Skeletal muscle satellite cell (primary cell): ENCODE measurements at regions not wholly inside any gene's neighbourhood (a gene's known extent, or its start where the extent isn't known, plus 50 kb on each side); places are given as distances from the start of the nearest gene placed in this dataset.

Experiments used
- H3K27me3 ChIP-seq: 2 replicates; pipeline ENCODE4 v1.7.0; 2013; ENCODE audit warnings: low read length; ENCODE audit not compliant: control insufficient read depth, insufficient read depth
- H3K36me3 ChIP-seq: 2 replicates; pipeline ENCODE4 v1.7.0; 2013; ENCODE audit warnings: mild to moderate bottlenecking, control low read depth, low read length; ENCODE audit not compliant: insufficient read depth
- H3K4me1 ChIP-seq: 2 replicates; pipeline ENCODE4 v1.7.0; 2013; ENCODE audit warnings: low read length; ENCODE audit not compliant: control insufficient read depth, insufficient read depth
- H3K4me2 ChIP-seq: 2 replicates; pipeline ENCODE4 v1.7.0; 2013; ENCODE audit warnings: mild to moderate bottlenecking, low read length
- H3K4me3 ChIP-seq: 2 replicates; pipeline ENCODE4 v1.7.0; 2013; ENCODE audit warnings: low read length
- H3K9ac ChIP-seq: 2 replicates; pipeline ENCODE4 v1.7.0; 2013; ENCODE audit warnings: mild to moderate bottlenecking, low read depth, low read length, moderate library complexity
- H3K9me3 ChIP-seq: replicated peaks from 2 replicates; pipeline ENCODE4 v1.7.0; 2013; ENCODE audit warnings: mild to moderate bottlenecking, control low read depth, low read length

- no peak overlapping the region for H3K9ac ChIP-seq
- H3K4me1 ChIP-seq: no peaks in the 10 kb centered on the region
Measured at GRCh38 chr4:59825104-59825503, 1375.0 kb upstream of the ADGRL3 start.

GRCh38 chr4:59831746-59832145 is 1368.4 kb upstream of the ADGRL3 start:
- H3K9me3 ChIP-seq: no peaks in the 10 kb centered on the region
- no peaks in the 10 kb centered on the region for H3K4me1 ChIP-seq
- H3K9ac ChIP-seq: no peak overlapping the region
- H3K36me3 ChIP-seq: no peaks in the 10 kb centered on the region
- no peak overlapping the region for H3K4me2 ChIP-seq
- no peaks in the 10 kb centered on the region for H3K27me3 ChIP-seq
- no peak overlapping the region for H3K4me3 ChIP-seq

More at GRCh38 chr4:59825104-59825503, 1375.0 kb upstream of the ADGRL3 start:
- Histone ChIP-seq H3K27me3 (no peaks in the 10 kb centered on the region), H3K4me3 (no peak overlapping the region), H3K36me3 (no peaks in the 10 kb centered on the region), H3K9me3 (no peaks in the 10 kb centered on the region), H3K4me2 (no peak overlapping the region)

DNA sequence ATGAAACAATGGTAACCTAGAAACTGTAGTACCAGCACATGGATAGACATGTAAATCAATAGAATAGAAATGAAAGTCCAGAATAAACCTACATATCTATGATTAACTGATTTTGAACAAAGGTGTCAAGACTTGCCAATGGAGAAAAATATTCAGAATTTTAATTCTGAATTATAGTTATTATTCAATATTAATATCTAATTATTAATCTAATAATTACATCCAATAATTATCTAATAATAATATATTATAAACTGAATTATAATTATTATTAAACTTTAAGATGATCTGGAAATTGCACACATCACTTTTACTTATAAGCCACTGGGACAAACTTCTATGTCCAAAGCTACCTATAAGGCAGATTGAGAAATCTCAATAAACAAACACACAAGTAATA is 1365.2 kb upstream of the ADGRL3 start:
- Histone ChIP-seq H3K4me2 (no peak overlapping the region), H3K9ac (no peak overlapping the region), H3K27me3 (no peaks in the 10 kb centered on the region), H3K4me1 (no peaks in the 10 kb centered on the region), H3K9me3 (no peaks in the 10 kb centered on the region), H3K36me3 (no peaks in the 10 kb centered on the region), H3K4me3 (no peak overlapping the region)

GRCh38 chr4:59837751-59838150 is 1362.4 kb upstream of the ADGRL3 start:
- Histone ChIP-seq H3K9ac (no peak overlapping the region), H3K4me3 (no peak overlapping the region), H3K9me3 (no peaks in the 10 kb centered on the region), H3K4me1 (no peaks in the 10 kb centered on the region), H3K4me2 (no peak overlapping the region), H3K36me3 (no peaks in the 10 kb centered on the region), H3K27me3 (no peaks in the 10 kb centered on the region)

GRCh38 chr4:59838236-59838635 is 1361.9 kb upstream of the ADGRL3 start:
- Histone ChIP-seq H3K4me2 (no peak overlapping the region), H3K36me3 (no peaks in the 10 kb centered on the region), H3K4me1 (no peaks in the 10 kb centered on the region), H3K4me3 (no peak overlapping the region), H3K27me3 (no peaks in the 10 kb centered on the region), H3K9ac (no peak overlapping the region), H3K9me3 (no peaks in the 10 kb centered on the region)

DNA sequence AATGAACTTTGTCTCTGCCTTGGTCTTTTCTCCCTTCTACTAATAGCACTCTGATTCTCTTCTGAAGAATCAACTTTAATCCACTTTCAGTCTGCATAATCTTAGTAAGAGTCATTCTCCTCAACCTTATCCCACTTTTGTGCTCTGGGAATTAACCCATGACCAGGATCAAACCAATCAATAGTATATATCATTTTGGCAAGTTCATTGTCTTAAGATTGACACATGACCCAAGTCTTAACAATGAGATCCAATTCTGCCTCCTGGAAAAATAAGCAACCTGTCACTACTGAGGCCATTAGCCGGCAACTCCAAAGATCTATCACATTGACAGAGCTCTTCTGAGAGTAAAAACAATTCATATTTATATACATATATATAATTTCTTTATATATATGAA is 1358.4 kb upstream of the ADGRL3 start:
- Histone ChIP-seq H3K9me3 (no peaks in the 10 kb centered on the region), H3K36me3 (no peaks in the 10 kb centered on the region), H3K9ac (no peak overlapping the region), H3K4me3 (no peak overlapping the region), H3K4me1 (no peaks in the 10 kb centered on the region), H3K27me3 (no peaks in the 10 kb centered on the region), H3K4me2 (no peak overlapping the region)

DNA sequence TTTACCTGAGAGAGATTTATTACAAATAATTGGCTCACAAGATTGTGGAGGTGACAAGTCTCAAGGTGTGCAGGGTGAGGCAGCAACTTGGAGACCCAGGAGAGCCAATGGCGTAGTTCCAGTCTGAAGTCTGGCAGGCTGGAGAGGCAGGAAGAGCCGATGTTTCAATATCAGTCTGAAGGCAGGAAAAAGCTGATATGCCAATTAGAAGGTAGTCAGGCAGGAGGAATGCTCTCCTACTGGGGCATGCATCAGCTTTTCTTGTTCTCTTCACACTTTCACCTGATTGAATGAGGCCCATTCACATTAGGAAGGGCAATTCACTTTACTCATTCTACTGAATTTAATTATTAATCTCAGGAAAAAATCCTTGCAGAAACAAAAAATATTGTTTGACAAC is 1351.7 kb upstream of the ADGRL3 start:
- no peaks in the 10 kb centered on the region for H3K9me3 ChIP-seq
- no peak overlapping the region for H3K4me2 ChIP-seq
- no peaks in the 10 kb centered on the region for H3K27me3 ChIP-seq
- H3K9ac ChIP-seq: no peak overlapping the region
- H3K4me1 ChIP-seq: no peaks in the 10 kb centered on the region
- no peak overlapping the region for H3K4me3 ChIP-seq
- no peaks in the 10 kb centered on the region for H3K36me3 ChIP-seq

- no peak overlapping the region for H3K9ac ChIP-seq
- H3K36me3 ChIP-seq: no peaks in the 10 kb centered on the region
- H3K9me3 ChIP-seq: no peaks in the 10 kb centered on the region
- no peak overlapping the region for H3K4me3 ChIP-seq
- no peak overlapping the region for H3K4me2 ChIP-seq
- H3K4me1 ChIP-seq: no peaks in the 10 kb centered on the region
- no peaks in the 10 kb centered on the region for H3K27me3 ChIP-seq
Measured at GRCh38 chr4:59855630-59856352, 1344.3 kb upstream of the ADGRL3 start.

DNA sequence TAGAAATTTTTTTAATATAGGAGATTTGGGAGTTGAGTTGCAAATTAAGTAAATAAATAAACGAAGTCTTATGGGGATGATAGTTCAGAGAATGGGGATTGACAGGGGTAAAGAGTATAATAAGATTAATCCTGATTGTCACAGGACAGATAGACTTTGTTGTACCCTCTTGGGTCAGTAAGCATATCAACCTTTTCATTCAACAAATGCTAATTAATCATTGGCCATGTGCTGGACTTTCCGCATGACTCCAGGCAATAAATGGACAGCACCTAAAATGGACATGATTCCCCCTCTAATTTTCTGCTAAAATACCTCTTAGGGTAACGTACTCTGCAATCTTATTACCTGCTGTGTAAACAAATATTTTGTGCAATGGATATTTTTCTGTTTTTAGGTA is 1331.1 kb upstream of the ADGRL3 start:
- Histone ChIP-seq H3K4me2 (no peak overlapping the region), H3K9me3 (no peaks in the 10 kb centered on the region), H3K9ac (no peak overlapping the region), H3K36me3 (no peaks in the 10 kb centered on the region), H3K4me3 (no peak overlapping the region), H3K27me3 (no peaks in the 10 kb centered on the region), H3K4me1 (no peaks in the 10 kb centered on the region)

- no peak overlapping the region for H3K4me2 ChIP-seq
- no peak overlapping the region for H3K4me3 ChIP-seq
- H3K27me3 ChIP-seq: no peaks in the 10 kb centered on the region
- H3K9ac ChIP-seq: no peak overlapping the region
- no peaks in the 10 kb centered on the region for H3K9me3 ChIP-seq
- no peaks in the 10 kb centered on the region for H3K4me1 ChIP-seq
- no peaks in the 10 kb centered on the region for H3K36me3 ChIP-seq
Measured at GRCh38 chr4:59869559-59869958, 1330.6 kb upstream of the ADGRL3 start.

GRCh38 chr4:59881632-59882031 is 1318.5 kb upstream of the ADGRL3 start:
- H3K27me3 ChIP-seq: no peaks in the 10 kb centered on the region
- no peak overlapping the region for H3K4me2 ChIP-seq
- no peaks in the 10 kb centered on the region for H3K9me3 ChIP-seq
- H3K4me3 ChIP-seq: no peak overlapping the region
- no peak overlapping the region for H3K9ac ChIP-seq
- H3K36me3 ChIP-seq: no peaks in the 10 kb centered on the region
- H3K4me1 ChIP-seq: no peaks in the 10 kb centered on the region

GRCh38 chr4:59904331-59904730 is 1295.8 kb upstream of the ADGRL3 start:
- Histone ChIP-seq H3K9me3 (no peaks in the 10 kb centered on the region), H3K4me2 (no peak overlapping the region), H3K4me3 (no peak overlapping the region), H3K27me3 (no peaks in the 10 kb centered on the region), H3K36me3 (no peaks in the 10 kb centered on the region), H3K4me1 (no peaks in the 10 kb centered on the region), H3K9ac (no peak overlapping the region)
